WERI-Rb-1 (cell line): ENCODE measurements at regions not wholly inside any gene's neighbourhood (a gene's known extent, or its start where the extent isn't known, plus 50 kb on each side); places are given as distances from the start of the nearest gene placed in this dataset.
A peak's percentile ranks its signal among the peaks of the same experiment; 100 is the strongest.

ENCODE experiments used
- DNase-seq: peaks from one replicate; pipeline ENCODE4 v3.0.0-alpha.2; 2020
- H3K27ac ChIP-seq: fragments of 250-450 bp; sonication (Bioruptor Pico); 2 replicates; pipeline ENCODE4 v1.5.1; 2020; ENCODE audit warnings: mild to moderate bottlenecking, moderate library complexity
- H3K27me3 ChIP-seq: fragments of 250-450 bp; sonication (Bioruptor Pico); 2 replicates; pipeline ENCODE4 v1.5.1; 2021; ENCODE audit warnings: mild to moderate bottlenecking, low read depth, moderate library complexity; ENCODE audit not compliant: insufficient read depth, severe bottlenecking
- H3K36me3 ChIP-seq: fragments of 250-450 bp; sonication (Bioruptor Pico); 2 replicates; pipeline ENCODE4 v1.5.1; 2020; ENCODE audit warnings: mild to moderate bottlenecking, moderate library complexity
- H3K4me3 ChIP-seq: 2 replicates; pipeline ENCODE4 v1.5.1; 2011; ENCODE audit warnings: low read depth, mild to moderate bottlenecking, control low read depth, low read length
- H3K9me3 ChIP-seq: fragments of 250-450 bp; sonication (Bioruptor Pico); 2 replicates; pipeline ENCODE4 v1.5.1; 2021; ENCODE audit warnings: mild to moderate bottlenecking, moderate library complexity; ENCODE audit not compliant: severe bottlenecking
- TF ChIP-seq, protein P1 (sequence below): IDR thresholded peaks from 2 replicates; pipeline ENCODE4 v1.5.1; 2011; ENCODE audit warnings: low read depth, mild to moderate bottlenecking, control low read depth, inconsistent platforms, low read length

DNA sequence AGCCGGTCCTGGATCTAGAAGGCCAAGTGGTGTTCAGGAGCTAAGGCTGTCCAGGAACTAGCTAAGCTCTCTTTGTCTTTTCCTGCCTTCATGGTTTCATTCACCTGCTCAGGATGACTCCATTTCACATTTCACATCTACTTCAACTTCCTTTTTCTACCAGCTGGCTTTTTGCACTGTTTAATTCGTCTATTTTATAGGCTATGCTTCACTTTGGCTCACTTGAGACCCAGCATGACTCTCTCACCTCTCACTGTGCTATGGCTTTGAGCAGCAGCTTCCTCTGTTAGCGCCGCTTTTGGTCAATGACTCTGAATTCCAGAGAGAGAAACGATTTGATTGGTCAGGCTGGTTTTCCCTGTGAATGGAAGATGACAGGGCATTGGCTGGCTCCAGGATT lies 213.5 kb upstream of the CLNK start:
- Histone ChIP-seq H3K4me3 (no peak overlapping the region), H3K27ac (no peak overlapping the region), H3K36me3 (no peaks in the 10 kb centered on the region), H3K9me3 (no peaks in the 10 kb centered on the region), H3K27me3 (no peaks in the 10 kb centered on the region)
- no peak for DNase-seq
- TF ChIP-seq, protein P1, sequence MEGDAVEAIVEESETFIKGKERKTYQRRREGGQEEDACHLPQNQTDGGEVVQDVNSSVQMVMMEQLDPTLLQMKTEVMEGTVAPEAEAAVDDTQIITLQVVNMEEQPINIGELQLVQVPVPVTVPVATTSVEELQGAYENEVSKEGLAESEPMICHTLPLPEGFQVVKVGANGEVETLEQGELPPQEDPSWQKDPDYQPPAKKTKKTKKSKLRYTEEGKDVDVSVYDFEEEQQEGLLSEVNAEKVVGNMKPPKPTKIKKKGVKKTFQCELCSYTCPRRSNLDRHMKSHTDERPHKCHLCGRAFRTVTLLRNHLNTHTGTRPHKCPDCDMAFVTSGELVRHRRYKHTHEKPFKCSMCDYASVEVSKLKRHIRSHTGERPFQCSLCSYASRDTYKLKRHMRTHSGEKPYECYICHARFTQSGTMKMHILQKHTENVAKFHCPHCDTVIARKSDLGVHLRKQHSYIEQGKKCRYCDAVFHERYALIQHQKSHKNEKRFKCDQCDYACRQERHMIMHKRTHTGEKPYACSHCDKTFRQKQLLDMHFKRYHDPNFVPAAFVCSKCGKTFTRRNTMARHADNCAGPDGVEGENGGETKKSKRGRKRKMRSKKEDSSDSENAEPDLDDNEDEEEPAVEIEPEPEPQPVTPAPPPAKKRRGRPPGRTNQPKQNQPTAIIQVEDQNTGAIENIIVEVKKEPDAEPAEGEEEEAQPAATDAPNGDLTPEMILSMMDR, result no peak

- Histone ChIP-seq H3K4me3 (no peak overlapping the region), H3K27ac (no peak overlapping the region), H3K36me3 (no peaks in the 10 kb centered on the region), H3K27me3 (no peaks in the 10 kb centered on the region), H3K9me3 (no peaks in the 10 kb centered on the region)
- no peak for DNase-seq
- TF ChIP-seq, protein P1, result no peak
Measured at GRCh38 chr4:10897076-10897475, 212.5 kb upstream of the CLNK start.

DNA sequence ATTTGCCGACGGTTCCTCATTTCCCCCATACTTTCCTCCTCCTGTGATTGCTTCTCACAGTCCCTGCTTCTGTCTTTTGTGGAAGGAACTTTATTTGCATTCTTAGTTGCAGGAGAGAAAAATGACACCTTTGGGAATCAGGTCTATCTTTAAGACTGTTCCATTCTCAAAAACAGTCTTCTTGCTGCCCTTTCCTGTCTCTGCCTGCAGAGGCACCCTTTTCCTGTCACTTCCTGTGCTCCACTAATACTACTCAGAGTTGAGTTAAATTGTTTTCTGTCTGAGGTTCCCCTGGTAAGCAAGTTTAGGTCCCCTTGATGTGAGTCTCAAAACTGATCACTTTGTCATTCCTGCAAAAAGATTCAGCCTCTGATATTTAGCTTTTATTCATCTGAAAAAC lies 208.8 kb upstream of the CLNK start:
- Histone ChIP-seq H3K36me3 (no peaks in the 10 kb centered on the region), H3K9me3 (no peaks in the 10 kb centered on the region), H3K27ac (no peak overlapping the region), H3K27me3 (no peaks in the 10 kb centered on the region), H3K4me3 (no peak overlapping the region)
- DNase-seq, result peak; percentile 16
- TF ChIP-seq, protein P1, result peak; percentile 74

DNA sequence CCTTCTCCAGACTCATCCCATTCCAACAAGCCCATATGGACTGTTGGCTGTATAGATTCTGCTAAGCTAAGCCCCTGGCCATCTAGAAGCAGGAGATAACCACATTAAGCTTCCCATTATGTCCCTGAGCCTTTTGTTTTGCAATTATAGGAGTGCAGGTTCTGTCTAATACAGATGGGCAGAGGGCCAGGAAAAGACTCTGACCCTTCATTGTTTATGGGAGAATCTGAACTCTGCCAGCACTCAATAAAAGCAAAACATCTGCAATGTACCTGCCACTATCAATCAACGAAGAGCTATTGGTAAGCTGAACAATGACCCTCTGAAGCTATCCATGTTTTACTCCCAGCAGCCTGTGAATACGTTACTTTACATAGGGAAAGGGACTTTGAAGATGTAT lies 207.3 kb upstream of the CLNK start:
- H3K9me3 ChIP-seq, result no peaks in the 10 kb centered on the region
- peak; percentile 12 for DNase-seq
- H3K27me3 ChIP-seq, result no peaks in the 10 kb centered on the region
- H3K36me3 ChIP-seq, result no peaks in the 10 kb centered on the region
- TF ChIP-seq, protein P1, result no peak
- H3K27ac ChIP-seq, result no peak overlapping the region
- no peak overlapping the region for H3K4me3 ChIP-seq

DNA sequence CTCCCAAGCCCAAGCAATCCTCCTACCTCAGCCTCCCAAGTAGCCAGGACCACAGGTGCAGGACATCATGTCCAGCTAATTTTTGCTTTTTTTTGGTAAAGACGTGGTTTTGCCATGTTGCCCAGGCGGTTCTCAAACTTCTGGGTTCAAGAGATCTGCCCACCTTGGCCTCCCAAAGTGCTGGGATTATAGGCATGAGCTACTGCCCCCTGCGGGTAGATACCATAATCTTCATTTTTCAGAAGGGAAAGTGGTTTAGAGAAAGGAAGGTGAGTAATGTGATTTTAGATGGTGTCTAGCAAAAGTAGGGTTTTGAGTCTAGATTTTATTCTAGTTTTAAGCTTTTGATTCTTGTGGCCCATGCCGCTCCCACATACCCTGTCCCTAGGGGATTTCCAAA lies 205.3 kb upstream of the CLNK start:
- H3K27ac ChIP-seq, result no peak overlapping the region
- H3K27me3 ChIP-seq, result no peaks in the 10 kb centered on the region
- no peak overlapping the region for H3K4me3 ChIP-seq
- no peaks in the 10 kb centered on the region for H3K36me3 ChIP-seq
- TF ChIP-seq, protein P1, result no peak
- DNase-seq, result no peak
- no peaks in the 10 kb centered on the region for H3K9me3 ChIP-seq

- DNase-seq, result no peak
- no peaks in the 10 kb centered on the region for H3K27me3 ChIP-seq
- TF ChIP-seq, protein P1, result no peak
Measured at GRCh38 chr4:10879411-10880110, 195.0 kb upstream of the CLNK start.

More at GRCh38 chr4:10879411-10880110, 195.0 kb upstream of the CLNK start:
- no peak overlapping the region for H3K27ac ChIP-seq
- H3K36me3 ChIP-seq, result no peaks in the 10 kb centered on the region
- H3K9me3 ChIP-seq, result no peaks in the 10 kb centered on the region
- no peak overlapping the region for H3K4me3 ChIP-seq
